ENCODE measurements at regions not wholly inside any gene's neighbourhood (a gene's known extent, or its start where the extent isn't known, plus 50 kb on each side); places are given as distances from the start of the nearest gene placed in this dataset.

DNA sequence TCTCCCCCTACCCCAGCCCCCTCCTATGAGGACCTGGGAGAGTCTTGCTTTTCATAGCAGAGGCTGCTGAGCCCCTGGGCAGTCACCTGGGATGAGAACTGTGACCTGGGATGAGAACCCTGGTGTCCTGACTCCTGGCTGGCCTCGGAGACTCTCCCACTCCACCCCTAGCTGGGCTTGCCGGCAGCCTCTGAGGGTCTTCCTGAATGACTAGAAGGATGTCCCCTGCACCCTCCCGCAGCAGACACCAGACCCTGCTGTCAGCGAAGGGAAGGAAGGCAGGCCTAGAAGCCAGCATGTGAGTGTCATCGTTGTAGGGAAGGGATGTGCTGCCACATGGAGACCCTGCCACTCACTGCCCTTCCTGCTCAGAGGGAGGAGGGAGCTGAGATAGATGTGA lies 203.4 kb upstream of the ZNF536 start:
- no peaks in the 10 kb centered on the region for H3K9me3 ChIP-seq (ENCODE audit: control insufficient read depth, low read length)
- DNase-seq (ENCODE audit: low read depth), result no peak
- no peaks in the 10 kb centered on the region for H3K36me3 ChIP-seq (ENCODE audit: control insufficient read depth, insufficient read depth, low read length, severe bottlenecking)
- H3K27me3 ChIP-seq (replicated peaks; ENCODE audit: control insufficient read depth, insufficient read depth, low read length), result no peaks in the 10 kb centered on the region
- no peaks in the 10 kb centered on the region for H3K4me1 ChIP-seq (ENCODE audit: control insufficient read depth, insufficient read depth, low read length)
- no peak overlapping the region for H3K9ac ChIP-seq (ENCODE audit: low read length)
- no peak overlapping the region for H3K4me3 ChIP-seq (ENCODE audit: low read length)

GRCh38 chr19:30169196-30169900 lies 202.8 kb upstream of the ZNF536 start:
- no peak for DNase-seq (ENCODE audit: low read depth)
- Histone ChIP-seq H3K36me3 (ENCODE audit: control insufficient read depth, insufficient read depth, low read length, severe bottlenecking) (no peaks in the 10 kb centered on the region), H3K9me3 (ENCODE audit: control insufficient read depth, low read length) (no peaks in the 10 kb centered on the region), H3K27me3 (replicated peaks; ENCODE audit: control insufficient read depth, insufficient read depth, low read length) (no peaks in the 10 kb centered on the region), H3K4me3 (ENCODE audit: low read length) (no peak overlapping the region), H3K4me1 (ENCODE audit: control insufficient read depth, insufficient read depth, low read length) (no peaks in the 10 kb centered on the region), H3K9ac (ENCODE audit: low read length) (no peak overlapping the region)

DNA sequence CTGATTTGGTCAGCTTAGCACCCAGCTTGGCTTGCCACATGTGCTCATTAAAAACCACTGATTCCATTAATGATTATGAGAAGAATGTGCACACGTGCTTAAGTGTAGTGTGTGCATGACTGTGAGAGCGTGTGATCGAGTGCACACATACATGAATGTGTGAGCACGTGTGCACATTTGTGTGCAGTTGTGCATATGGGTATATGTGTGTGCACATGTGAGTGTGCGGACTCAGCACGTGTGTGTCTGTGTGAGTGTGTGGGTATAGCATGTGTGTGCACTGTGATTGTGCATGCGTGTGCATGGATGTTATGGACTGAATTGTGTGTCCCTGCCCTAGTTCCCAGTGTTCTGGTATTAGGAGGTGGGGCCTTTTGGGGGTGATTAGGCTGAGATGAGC lies 202.1 kb upstream of the ZNF536 start:
- Histone ChIP-seq H3K4me3 (ENCODE audit: low read length) (no peak overlapping the region), H3K27me3 (replicated peaks; ENCODE audit: control insufficient read depth, insufficient read depth, low read length) (no peaks in the 10 kb centered on the region), H3K4me1 (ENCODE audit: control insufficient read depth, insufficient read depth, low read length) (no peaks in the 10 kb centered on the region), H3K36me3 (ENCODE audit: control insufficient read depth, insufficient read depth, low read length, severe bottlenecking) (no peaks in the 10 kb centered on the region), H3K9ac (ENCODE audit: low read length) (no peak overlapping the region), H3K9me3 (ENCODE audit: control insufficient read depth, low read length) (no peaks in the 10 kb centered on the region)
- DNase-seq (ENCODE audit: low read depth), result no peak

DNA sequence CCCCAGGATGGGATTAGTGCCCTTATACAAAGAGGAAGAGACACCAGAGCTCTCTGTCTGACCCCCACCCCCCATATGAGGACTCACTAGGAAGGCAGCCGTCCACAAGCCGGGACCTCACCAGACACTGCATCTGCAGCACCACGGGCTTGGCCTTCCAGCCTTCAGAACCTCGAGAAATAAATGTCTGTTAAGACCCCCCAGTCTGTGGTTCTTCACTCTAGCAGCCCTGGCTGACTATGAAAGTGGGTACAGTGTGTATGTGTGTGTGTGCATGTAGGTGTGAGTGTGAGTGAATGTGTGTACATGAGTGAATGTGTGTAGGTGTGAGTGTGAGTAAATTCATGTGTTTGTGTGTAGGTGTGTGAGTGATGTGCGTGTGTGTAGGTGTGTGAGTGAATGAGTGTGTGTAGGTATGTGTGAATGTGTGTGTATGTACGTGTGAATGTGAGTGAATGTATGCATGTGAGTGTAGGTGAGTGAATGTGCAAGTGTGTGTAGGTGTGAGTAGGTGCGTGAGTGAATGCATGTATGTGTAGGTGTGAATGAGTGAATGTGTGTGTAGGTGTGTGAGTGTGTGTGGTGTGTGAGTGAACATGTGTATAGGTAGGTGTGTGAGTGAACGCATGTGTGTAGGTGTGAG lies 201.6 kb upstream of the ZNF536 start:
- Histone ChIP-seq H3K27me3 (replicated peaks; ENCODE audit: control insufficient read depth, insufficient read depth, low read length) (no peaks in the 10 kb centered on the region), H3K4me1 (ENCODE audit: control insufficient read depth, insufficient read depth, low read length) (no peaks in the 10 kb centered on the region), H3K36me3 (ENCODE audit: control insufficient read depth, insufficient read depth, low read length, severe bottlenecking) (no peaks in the 10 kb centered on the region), H3K4me3 (ENCODE audit: low read length) (no peak overlapping the region), H3K9ac (ENCODE audit: low read length) (no peak overlapping the region), H3K9me3 (ENCODE audit: control insufficient read depth, low read length) (no peaks in the 10 kb centered on the region)
- no peak for DNase-seq (ENCODE audit: low read depth)

DNA sequence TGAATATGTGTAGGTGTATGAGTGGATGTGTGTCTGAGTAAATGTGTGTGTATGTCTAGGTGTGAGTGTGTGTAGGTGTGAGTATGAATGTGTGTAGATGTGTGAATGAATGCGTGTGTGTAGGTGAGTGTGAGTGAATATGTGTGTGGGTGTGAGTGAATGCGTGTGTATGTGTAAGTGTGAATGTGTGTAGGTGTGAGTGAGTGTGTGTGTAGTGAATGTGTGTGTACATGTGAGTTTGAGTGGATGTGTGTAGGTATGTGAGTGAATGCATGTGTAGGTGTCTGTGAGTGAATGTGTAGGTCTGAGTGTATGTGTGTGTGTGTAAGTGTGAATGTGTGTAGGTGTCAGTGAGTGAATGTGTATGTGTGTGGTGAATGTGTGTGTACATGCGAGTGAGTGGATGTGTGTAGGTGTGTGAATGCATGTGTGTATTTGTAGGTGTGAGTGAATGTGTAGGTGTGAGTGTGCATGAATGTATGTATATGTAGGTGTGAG lies 201.0 kb upstream of the ZNF536 start:
- Histone ChIP-seq H3K9me3 (ENCODE audit: control insufficient read depth, low read length) (no peaks in the 10 kb centered on the region), H3K27me3 (replicated peaks; ENCODE audit: control insufficient read depth, insufficient read depth, low read length) (no peaks in the 10 kb centered on the region), H3K36me3 (ENCODE audit: control insufficient read depth, insufficient read depth, low read length, severe bottlenecking) (no peaks in the 10 kb centered on the region), H3K4me1 (ENCODE audit: control insufficient read depth, insufficient read depth, low read length) (no peaks in the 10 kb centered on the region), H3K4me3 (ENCODE audit: low read length) (no peak overlapping the region), H3K9ac (ENCODE audit: low read length) (no peak overlapping the region)
- no peak for DNase-seq (ENCODE audit: low read depth)

GRCh38 chr19:30171795-30172612 lies 200.2 kb upstream of the ZNF536 start:
- H3K4me3 ChIP-seq (ENCODE audit: low read length), result no peak overlapping the region
- no peaks in the 10 kb centered on the region for H3K27me3 ChIP-seq (replicated peaks; ENCODE audit: control insufficient read depth, insufficient read depth, low read length)
- no peak overlapping the region for H3K9ac ChIP-seq (ENCODE audit: low read length)
- H3K9me3 ChIP-seq (ENCODE audit: control insufficient read depth, low read length), result no peaks in the 10 kb centered on the region
- no peaks in the 10 kb centered on the region for H3K36me3 ChIP-seq (ENCODE audit: control insufficient read depth, insufficient read depth, low read length, severe bottlenecking)
- DNase-seq (ENCODE audit: low read depth), result no peak
- H3K4me1 ChIP-seq (ENCODE audit: control insufficient read depth, insufficient read depth, low read length), result no peaks in the 10 kb centered on the region

DNA sequence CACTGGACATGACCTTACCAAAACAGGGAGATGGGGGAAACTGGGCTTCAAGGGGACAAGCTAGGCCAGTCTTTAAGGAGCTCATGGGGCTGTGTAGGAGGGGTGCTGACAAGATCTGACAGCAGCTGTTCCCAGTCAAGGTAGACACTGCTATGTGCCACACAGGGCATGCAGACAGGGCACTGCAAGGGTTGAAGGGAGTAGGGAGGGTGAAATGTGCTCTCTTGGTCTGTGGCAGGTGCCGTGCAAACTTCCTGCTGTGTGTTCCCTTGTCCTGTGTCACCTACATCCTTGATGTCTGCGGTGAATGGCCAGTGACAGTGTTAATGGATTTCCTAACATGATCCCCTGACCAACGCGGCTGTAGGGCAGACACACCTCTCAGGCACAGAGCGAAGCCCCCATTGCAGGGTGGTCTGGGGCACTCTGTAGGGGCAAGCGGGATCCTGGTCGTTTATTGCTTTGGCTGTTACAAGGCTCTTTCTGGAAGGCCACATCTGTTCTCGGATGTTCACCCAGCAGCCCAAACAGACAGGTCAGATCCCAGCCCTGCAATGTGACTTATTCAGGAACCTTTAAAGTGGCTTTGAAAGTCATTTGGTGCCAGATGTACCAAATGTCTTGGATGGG lies 199.5 kb upstream of the ZNF536 start:
- no peaks in the 10 kb centered on the region for H3K36me3 ChIP-seq (ENCODE audit: control insufficient read depth, insufficient read depth, low read length, severe bottlenecking)
- no peaks in the 10 kb centered on the region for H3K4me1 ChIP-seq (ENCODE audit: control insufficient read depth, insufficient read depth, low read length)
- H3K9ac ChIP-seq (ENCODE audit: low read length), result no peak overlapping the region
- H3K27me3 ChIP-seq (replicated peaks; ENCODE audit: control insufficient read depth, insufficient read depth, low read length), result no peaks in the 10 kb centered on the region
- no peaks in the 10 kb centered on the region for H3K9me3 ChIP-seq (ENCODE audit: control insufficient read depth, low read length)
- DNase-seq (ENCODE audit: low read depth), result no peak
- H3K4me3 ChIP-seq (ENCODE audit: low read length), result no peak overlapping the region

DNA sequence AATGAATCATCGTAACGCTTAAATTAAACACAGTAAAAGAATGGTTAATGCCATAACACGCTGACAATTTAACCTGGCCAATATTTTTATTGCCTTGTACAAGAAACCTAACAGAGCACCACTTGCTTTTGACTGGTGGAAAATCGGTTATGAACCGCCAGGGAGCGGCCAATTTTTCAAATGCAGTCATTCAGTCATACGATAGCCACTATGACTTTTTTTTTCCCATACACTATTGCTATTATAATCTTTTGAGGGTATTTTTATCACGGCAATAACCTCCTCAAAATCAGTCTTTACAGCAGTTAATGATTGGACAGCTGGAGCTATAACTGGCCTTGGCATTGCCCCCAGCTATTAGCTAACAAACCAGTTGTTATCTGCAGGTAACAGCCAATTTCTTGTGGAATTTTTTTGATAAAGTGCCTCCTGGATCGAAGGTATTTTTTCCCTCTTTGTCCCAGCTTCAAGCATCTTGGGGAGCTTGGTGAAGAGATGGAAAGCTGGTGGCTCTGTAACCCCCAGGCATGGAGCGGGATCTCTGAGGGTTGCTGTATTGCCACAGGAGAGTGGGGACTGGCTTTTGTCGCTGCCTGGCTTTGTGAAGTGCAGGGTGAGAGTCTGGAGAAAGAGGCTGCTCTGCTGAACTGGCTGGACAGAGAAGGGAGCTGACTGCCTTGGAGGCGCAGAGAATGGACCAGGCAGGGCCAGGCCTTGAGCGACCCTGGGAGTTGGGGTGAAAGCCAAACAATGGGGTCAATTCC lies 198.4 kb upstream of the ZNF536 start:
- Histone ChIP-seq H3K36me3 (ENCODE audit: control insufficient read depth, insufficient read depth, low read length, severe bottlenecking) (no peaks in the 10 kb centered on the region), H3K4me1 (ENCODE audit: control insufficient read depth, insufficient read depth, low read length) (no peaks in the 10 kb centered on the region), H3K27me3 (replicated peaks; ENCODE audit: control insufficient read depth, insufficient read depth, low read length) (no peaks in the 10 kb centered on the region), H3K9me3 (ENCODE audit: control insufficient read depth, low read length) (no peaks in the 10 kb centered on the region), H3K4me3 (ENCODE audit: low read length) (no peak overlapping the region), H3K9ac (ENCODE audit: low read length) (no peak overlapping the region)
- DNase-seq (ENCODE audit: low read depth), result no peak

- Histone ChIP-seq H3K4me1 (ENCODE audit: control insufficient read depth, insufficient read depth, low read length) (no peaks in the 10 kb centered on the region), H3K36me3 (ENCODE audit: control insufficient read depth, insufficient read depth, low read length, severe bottlenecking) (no peaks in the 10 kb centered on the region), H3K9me3 (ENCODE audit: control insufficient read depth, low read length) (no peaks in the 10 kb centered on the region), H3K27me3 (replicated peaks; ENCODE audit: control insufficient read depth, insufficient read depth, low read length) (no peaks in the 10 kb centered on the region), H3K9ac (ENCODE audit: low read length) (no peak overlapping the region), H3K4me3 (ENCODE audit: low read length) (no peak overlapping the region)
- DNase-seq (ENCODE audit: low read depth), result no peak
These were observed 197.9 kb upstream of the ZNF536 start for GRCh38 chr19:30174357-30174645.

DNA sequence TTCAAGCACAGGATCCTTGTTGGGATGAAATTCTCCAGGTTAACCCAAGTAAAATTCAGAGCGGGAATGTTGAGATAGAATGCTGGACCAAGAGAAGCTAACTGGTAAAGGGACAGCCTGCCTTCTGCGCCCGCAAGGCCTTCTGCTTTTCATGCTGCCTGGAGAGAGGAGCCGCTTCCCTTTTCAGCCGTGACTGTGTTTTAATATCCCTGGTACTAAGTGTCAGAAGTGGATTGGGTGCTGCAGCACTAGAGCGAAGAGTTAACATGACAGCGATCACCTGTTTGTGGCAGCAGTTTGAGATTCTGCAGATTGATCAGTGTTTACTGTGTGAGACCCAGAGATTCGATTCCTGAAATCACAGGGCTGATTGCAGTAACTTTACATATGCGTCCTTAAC lies 197.4 kb upstream of the ZNF536 start:
- H3K4me3 ChIP-seq (ENCODE audit: low read length), result no peak overlapping the region
- H3K27me3 ChIP-seq (replicated peaks; ENCODE audit: control insufficient read depth, insufficient read depth, low read length), result no peaks in the 10 kb centered on the region
- no peak overlapping the region for H3K9ac ChIP-seq (ENCODE audit: low read length)
- no peaks in the 10 kb centered on the region for H3K36me3 ChIP-seq (ENCODE audit: control insufficient read depth, insufficient read depth, low read length, severe bottlenecking)
- H3K4me1 ChIP-seq (ENCODE audit: control insufficient read depth, insufficient read depth, low read length), result no peaks in the 10 kb centered on the region
- peaks cover 4% of the 10 kb centered on the region for H3K9me3 ChIP-seq (ENCODE audit: control insufficient read depth, low read length)
- no peak for DNase-seq (ENCODE audit: low read depth)

All from adipocyte (in vitro differentiated cells).